ENCODE measurements at regions not wholly inside any gene's neighbourhood (a gene's known extent, or its start where the extent isn't known, plus 50 kb on each side); places are given as distances from the start of the nearest gene placed in this dataset.

GRCh38 chr13:30107121-30107520 lies 200.2 kb downstream of the KATNAL1 start:
- Histone ChIP-seq H3K4me3 (no peak overlapping the region), H3K27me3 (no peaks in the 10 kb centered on the region), H3K27ac (no peak overlapping the region), H3K9me3 (no peaks in the 10 kb centered on the region), H3K4me1 (no peaks in the 10 kb centered on the region), H3K36me3 (ENCODE audit: low read depth, missing control alignments) (no peaks in the 10 kb centered on the region)
- DNase-seq: no peak
- intact Hi-C loops (cut with DNase I; ENCODE audit: low total_unique reads): no loop called here
- TF ChIP-seq, protein P1, sequence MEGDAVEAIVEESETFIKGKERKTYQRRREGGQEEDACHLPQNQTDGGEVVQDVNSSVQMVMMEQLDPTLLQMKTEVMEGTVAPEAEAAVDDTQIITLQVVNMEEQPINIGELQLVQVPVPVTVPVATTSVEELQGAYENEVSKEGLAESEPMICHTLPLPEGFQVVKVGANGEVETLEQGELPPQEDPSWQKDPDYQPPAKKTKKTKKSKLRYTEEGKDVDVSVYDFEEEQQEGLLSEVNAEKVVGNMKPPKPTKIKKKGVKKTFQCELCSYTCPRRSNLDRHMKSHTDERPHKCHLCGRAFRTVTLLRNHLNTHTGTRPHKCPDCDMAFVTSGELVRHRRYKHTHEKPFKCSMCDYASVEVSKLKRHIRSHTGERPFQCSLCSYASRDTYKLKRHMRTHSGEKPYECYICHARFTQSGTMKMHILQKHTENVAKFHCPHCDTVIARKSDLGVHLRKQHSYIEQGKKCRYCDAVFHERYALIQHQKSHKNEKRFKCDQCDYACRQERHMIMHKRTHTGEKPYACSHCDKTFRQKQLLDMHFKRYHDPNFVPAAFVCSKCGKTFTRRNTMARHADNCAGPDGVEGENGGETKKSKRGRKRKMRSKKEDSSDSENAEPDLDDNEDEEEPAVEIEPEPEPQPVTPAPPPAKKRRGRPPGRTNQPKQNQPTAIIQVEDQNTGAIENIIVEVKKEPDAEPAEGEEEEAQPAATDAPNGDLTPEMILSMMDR (IDR thresholded peaks at IDR 0.05): no peak
- WGBS, 2 donors: 88 to 92% methylated on average over 6 of the region's 6 CpGs

DNA sequence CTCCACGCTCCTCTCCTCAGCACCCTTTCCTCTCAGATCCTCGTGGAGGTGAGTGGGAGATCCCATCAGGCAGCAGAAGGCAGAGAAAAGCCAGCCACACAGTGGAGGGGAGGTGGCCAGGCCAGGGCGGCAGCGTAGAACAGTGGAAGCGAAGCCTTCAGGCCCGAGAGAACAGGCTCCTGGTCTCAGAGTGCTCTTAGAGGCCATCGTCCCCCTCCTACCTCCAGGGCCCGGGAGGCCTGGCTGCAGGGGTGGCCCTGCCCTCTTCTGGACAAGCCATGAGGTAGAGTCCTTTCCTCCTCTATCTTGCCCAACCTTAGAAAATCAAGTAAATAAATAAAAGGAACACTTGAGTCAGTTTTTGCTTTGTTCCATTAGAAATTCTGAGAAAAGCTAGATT lies 202.0 kb downstream of the KATNAL1 start:
- TF ChIP-seq, protein P1 (IDR thresholded peaks at IDR 0.05): no peak
- TF ChIP-seq POLR2A (IDR thresholded peaks at IDR 0.05): no peak
- intact Hi-C loops (cut with DNase I; ENCODE audit: low total_unique reads): no loop called here
- no peaks in the 10 kb centered on the region for H3K9me3 ChIP-seq
- no peak overlapping the region for H3K4me3 ChIP-seq
- no peaks in the 10 kb centered on the region for H3K27me3 ChIP-seq
- H3K36me3 ChIP-seq (ENCODE audit: low read depth, missing control alignments): no peaks in the 10 kb centered on the region
- H3K27ac ChIP-seq: no peak overlapping the region
- DNase-seq: peak; percentile 39
- no peaks in the 10 kb centered on the region for H3K4me1 ChIP-seq
- 62 to 65% methylated on average over 8 of the region's 8 CpGs for WGBS, 2 donors

GRCh38 chr13:30103161-30103840 lies 204.1 kb downstream of the KATNAL1 start:
- intact Hi-C loops (cut with DNase I; ENCODE audit: low total_unique reads): no loop called here
- H3K27me3 ChIP-seq: no peaks in the 10 kb centered on the region
- H3K36me3 ChIP-seq (ENCODE audit: low read depth, missing control alignments): no peaks in the 10 kb centered on the region
- H3K9me3 ChIP-seq: no peaks in the 10 kb centered on the region
- TF ChIP-seq, protein P1 (IDR thresholded peaks at IDR 0.05): no peak
- no peak for TF ChIP-seq POLR2A (IDR thresholded peaks at IDR 0.05)
- H3K27ac ChIP-seq: no peak overlapping the region
- H3K4me3 ChIP-seq: no peak overlapping the region
- no peaks in the 10 kb centered on the region for H3K4me1 ChIP-seq
- WGBS, 2 donors: 89 to 96% methylated on average over 5 of the region's 5 CpGs
- DNase-seq: no peak

DNA sequence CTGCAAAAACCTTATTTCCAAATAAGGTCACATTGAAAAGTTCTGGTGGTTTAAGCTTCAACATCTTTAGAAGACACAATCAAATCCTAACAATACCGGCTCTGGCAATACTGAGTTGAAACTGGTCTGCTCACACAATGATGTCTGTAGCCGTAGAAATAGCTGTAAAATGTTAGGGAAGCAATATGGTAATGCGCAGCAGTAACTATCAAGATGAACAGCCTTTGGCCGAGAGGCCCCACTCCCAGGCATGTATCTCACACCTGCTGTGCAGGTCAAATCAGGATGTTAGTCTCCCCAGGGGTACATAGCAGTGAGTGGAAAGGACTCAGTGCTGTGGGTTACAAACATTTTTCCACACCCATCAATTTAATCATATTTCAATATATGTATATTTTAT lies 207.1 kb downstream of the KATNAL1 start:
- DNase-seq: no peak
- Histone ChIP-seq H3K4me1 (no peaks in the 10 kb centered on the region), H3K4me3 (no peak overlapping the region), H3K27ac (no peak overlapping the region), H3K36me3 (ENCODE audit: low read depth, missing control alignments) (no peaks in the 10 kb centered on the region), H3K27me3 (no peaks in the 10 kb centered on the region), H3K9me3 (no peaks in the 10 kb centered on the region)
- TF ChIP-seq, protein P1 (IDR thresholded peaks at IDR 0.05): no peak
- no peak for TF ChIP-seq POLR2A (IDR thresholded peaks at IDR 0.05)
- intact Hi-C loops (cut with DNase I; ENCODE audit: low total_unique reads): no loop called here
- 91 to 94% methylated on average over 4 of the region's 4 CpGs for WGBS, 2 donors

GRCh38 chr13:30097701-30098100 lies 209.7 kb downstream of the KATNAL1 start:
- DNase-seq: no peak
- Histone ChIP-seq H3K27me3 (no peaks in the 10 kb centered on the region), H3K27ac (no peak overlapping the region), H3K4me1 (no peaks in the 10 kb centered on the region), H3K9me3 (no peaks in the 10 kb centered on the region), H3K36me3 (ENCODE audit: low read depth, missing control alignments) (no peaks in the 10 kb centered on the region), H3K4me3 (no peak overlapping the region)
- intact Hi-C loops (cut with DNase I; ENCODE audit: low total_unique reads): no loop called here
- TF ChIP-seq, protein P1 (IDR thresholded peaks at IDR 0.05): no peak
- no peak for TF ChIP-seq POLR2A (IDR thresholded peaks at IDR 0.05)
- WGBS, 2 donors: 83 to 94% methylated on average over 5 of the region's 5 CpGs
